Activated CD4-positive, alpha-beta memory T cell treated with anti-CD3 and anti-CD28 coated beads for 36 hours (primary cell): ENCODE measurements at regions not wholly inside any gene's neighbourhood (a gene's known extent, or its start where the extent isn't known, plus 50 kb on each side); places are given as distances from the start of the nearest gene placed in this dataset.

ENCODE experiments used
- CTCF ChIA-PET: fragments of 350-600 bp; sonication (Branson Sonifier 250); formaldehyde crosslinking; loops from one replicate; lab custom pipeline; 2021; ENCODE audit warnings: antibody characterized with exemption, inconsistent platforms; lab: Charles Lee
- POLR2A ChIA-PET: fragments of 350-600 bp; sonication (Branson Sonifier 250); formaldehyde crosslinking; loops from one replicate; lab custom pipeline; 2021; ENCODE audit warnings: antibody characterized with exemption; lab: Charles Lee
- DNase-seq: peaks from one replicate; pipeline ENCODE4 v3.0.0-alpha.2; 2020
- H3K27ac Mint-ChIP-seq: one replicate; pipeline ENCODE4 v1.8.0; 2021; ENCODE audit warnings: mixed read lengths
- H3K27me3 Mint-ChIP-seq: one replicate; pipeline ENCODE4 v1.8.0; 2021; ENCODE audit warnings: mixed read lengths
- H3K36me3 Mint-ChIP-seq: one replicate; pipeline ENCODE4 v1.8.0; 2021; ENCODE audit warnings: mixed read lengths
- H3K4me1 Mint-ChIP-seq: one replicate; pipeline ENCODE4 v1.8.0; 2021; ENCODE audit warnings: low read depth, mixed read lengths
- H3K4me3 Mint-ChIP-seq: one replicate; pipeline ENCODE4 v1.8.0; 2021; ENCODE audit warnings: mild to moderate bottlenecking, mixed read lengths
- H3K9me3 Mint-ChIP-seq: one replicate; pipeline ENCODE4 v1.8.0; 2021; ENCODE audit warnings: mixed read lengths
- intact Hi-C: fragments of 100-400 bp; cut with micrococcal nuclease; formaldehyde crosslinking; loops from one replicate; pipeline ENCODE4 v1.15.1; 2023

GRCh38 chr22:47552541-47553205 is 790.2 kb downstream of the TBC1D22A start:
- POLR2A ChIA-PET, result no interaction called here
- CTCF ChIA-PET, result no interaction called here
- no peaks in the 10 kb centered on the region for H3K4me1 Mint-ChIP-seq
- H3K27ac Mint-ChIP-seq, result no peak overlapping the region
- H3K27me3 Mint-ChIP-seq, result peaks cover 1% of the 10 kb centered on the region
- intact Hi-C loops, result no loop called here
- no peak for DNase-seq
- H3K9me3 Mint-ChIP-seq, result no peaks in the 10 kb centered on the region
- no peak overlapping the region for H3K4me3 Mint-ChIP-seq
- no peaks in the 10 kb centered on the region for H3K36me3 Mint-ChIP-seq

- no peak for DNase-seq
- Mint-ChIP-seq H3K4me3 (no peak overlapping the region), H3K27ac (no peak overlapping the region), H3K27me3 (peaks cover 1% of the 10 kb centered on the region), H3K9me3 (no peaks in the 10 kb centered on the region), H3K36me3 (no peaks in the 10 kb centered on the region), H3K4me1 (no peaks in the 10 kb centered on the region)
- ChIA-PET CTCF (no interaction called here), POLR2A (no interaction called here)
- intact Hi-C loops, result no loop called here
Observed at GRCh38 chr22:47552024-47552423, 789.6 kb downstream of the TBC1D22A start.

- ChIA-PET POLR2A (no interaction called here), CTCF (no interaction called here)
- Mint-ChIP-seq H3K4me3 (no peak overlapping the region), H3K36me3 (no peaks in the 10 kb centered on the region), H3K9me3 (no peaks in the 10 kb centered on the region), H3K4me1 (no peaks in the 10 kb centered on the region), H3K27ac (no peak overlapping the region), H3K27me3 (peaks cover 1% of the 10 kb centered on the region)
- DNase-seq, result no peak
- intact Hi-C loops, result no loop called here
Observed at GRCh38 chr22:47551431-47551775, 789.0 kb downstream of the TBC1D22A start.

GRCh38 chr22:47550524-47551430 is 788.3 kb downstream of the TBC1D22A start:
- no peak for DNase-seq
- intact Hi-C loops, result no loop called here
- H3K4me3 Mint-ChIP-seq, result no peak overlapping the region
- no peaks in the 10 kb centered on the region for H3K36me3 Mint-ChIP-seq
- CTCF ChIA-PET, result no interaction called here
- POLR2A ChIA-PET, result no interaction called here
- no peak overlapping the region for H3K27ac Mint-ChIP-seq
- H3K4me1 Mint-ChIP-seq, result no peaks in the 10 kb centered on the region
- no peaks in the 10 kb centered on the region for H3K9me3 Mint-ChIP-seq
- H3K27me3 Mint-ChIP-seq, result peaks cover 1% of the 10 kb centered on the region

GRCh38 chr22:47549741-47550340 is 787.4 kb downstream of the TBC1D22A start:
- Mint-ChIP-seq H3K36me3 (no peaks in the 10 kb centered on the region), H3K9me3 (no peaks in the 10 kb centered on the region), H3K4me3 (no peak overlapping the region), H3K27ac (no peak overlapping the region), H3K27me3 (peaks cover 1% of the 10 kb centered on the region), H3K4me1 (no peaks in the 10 kb centered on the region)
- DNase-seq, result no peak
- POLR2A ChIA-PET, result no interaction called here
- intact Hi-C loops, result no loop called here
- CTCF ChIA-PET, result no interaction called here

GRCh38 chr22:47548953-47549740 is 786.7 kb downstream of the TBC1D22A start:
- H3K27ac Mint-ChIP-seq, result no peak overlapping the region
- H3K4me1 Mint-ChIP-seq, result no peaks in the 10 kb centered on the region
- H3K27me3 Mint-ChIP-seq, result peaks cover 1% of the 10 kb centered on the region
- H3K36me3 Mint-ChIP-seq, result no peaks in the 10 kb centered on the region
- H3K4me3 Mint-ChIP-seq, result no peak overlapping the region
- CTCF ChIA-PET, result interaction anchor here (0.6 kb wide), 1 partner anchor 174 kb away, joined by 3 read pairs; no protein-coding TSS in a partner anchor
- POLR2A ChIA-PET, result no interaction called here
- DNase-seq, result no peak
- no peaks in the 10 kb centered on the region for H3K9me3 Mint-ChIP-seq
- intact Hi-C loops, result no loop called here

- ChIA-PET POLR2A (no interaction called here), CTCF (interaction anchor here (0.6 kb wide), 1 partner anchor 175 kb away, joined by 3 read pairs; no protein-coding TSS in a partner anchor)
- Mint-ChIP-seq H3K4me3 (no peak overlapping the region), H3K27ac (no peak overlapping the region), H3K36me3 (no peaks in the 10 kb centered on the region), H3K27me3 (peaks cover 1% of the 10 kb centered on the region), H3K4me1 (no peaks in the 10 kb centered on the region), H3K9me3 (no peaks in the 10 kb centered on the region)
- no peak for DNase-seq
- intact Hi-C loops, result no loop called here
Observed at GRCh38 chr22:47547881-47548650, 785.6 kb downstream of the TBC1D22A start.

- Mint-ChIP-seq H3K27ac (no peak overlapping the region), H3K9me3 (no peaks in the 10 kb centered on the region), H3K4me3 (no peak overlapping the region), H3K27me3 (peaks cover 1% of the 10 kb centered on the region), H3K36me3 (no peaks in the 10 kb centered on the region), H3K4me1 (no peaks in the 10 kb centered on the region)
- ChIA-PET CTCF (no interaction called here), POLR2A (no interaction called here)
- no peak for DNase-seq
- intact Hi-C loops, result no loop called here
Observed at GRCh38 chr22:47547239-47547661, 784.8 kb downstream of the TBC1D22A start.

- Mint-ChIP-seq H3K4me3 (no peak overlapping the region), H3K27ac (no peak overlapping the region), H3K36me3 (no peaks in the 10 kb centered on the region), H3K9me3 (no peaks in the 10 kb centered on the region), H3K27me3 (peaks cover 1% of the 10 kb centered on the region), H3K4me1 (no peaks in the 10 kb centered on the region)
- ChIA-PET POLR2A (no interaction called here), CTCF (no interaction called here)
- no peak for DNase-seq
- intact Hi-C loops, result no loop called here
Observed at GRCh38 chr22:47544696-47545095, 782.2 kb downstream of the TBC1D22A start.

- intact Hi-C loops, result no loop called here
- Mint-ChIP-seq H3K36me3 (no peaks in the 10 kb centered on the region), H3K27ac (no peak overlapping the region), H3K4me3 (no peak overlapping the region), H3K9me3 (no peaks in the 10 kb centered on the region), H3K4me1 (no peaks in the 10 kb centered on the region), H3K27me3 (no peaks in the 10 kb centered on the region)
- ChIA-PET POLR2A (no interaction called here), CTCF (no interaction called here)
- DNase-seq, result no peak
Observed at GRCh38 chr22:47543447-47543846, 781.0 kb downstream of the TBC1D22A start.

GRCh38 chr22:47540011-47540410 is 777.6 kb downstream of the TBC1D22A start:
- H3K27ac Mint-ChIP-seq, result no peak overlapping the region
- no peak overlapping the region for H3K4me3 Mint-ChIP-seq
- ChIA-PET CTCF (no interaction called here), POLR2A (no interaction called here)
- DNase-seq, result no peak
- H3K4me1 Mint-ChIP-seq, result no peaks in the 10 kb centered on the region
- no peaks in the 10 kb centered on the region for H3K9me3 Mint-ChIP-seq
- intact Hi-C loops, result no loop called here
- H3K27me3 Mint-ChIP-seq, result no peaks in the 10 kb centered on the region
- H3K36me3 Mint-ChIP-seq, result no peaks in the 10 kb centered on the region
